ES-I3 (cell line): ENCODE measurements at regions not wholly inside any gene's neighbourhood (a gene's known extent, or its start where the extent isn't known, plus 50 kb on each side); places are given as distances from the start of the nearest gene placed in this dataset.

Experiments used
- H3K36me3 ChIP-seq: 2 replicates; pipeline ENCODE4 v1.6.1; 2013; ENCODE audit warnings: mild to moderate bottlenecking, low read length, control low read depth, moderate library complexity; ENCODE audit not compliant: insufficient read depth
- H3K4me1 ChIP-seq: 2 replicates; pipeline ENCODE4 v1.6.1; 2013; ENCODE audit warnings: mild to moderate bottlenecking, control low read depth, low read length; ENCODE audit not compliant: insufficient read depth
- H3K9ac ChIP-seq: 2 replicates; pipeline ENCODE4 v1.6.1; 2013; ENCODE audit warnings: low read depth, mild to moderate bottlenecking, low read length, moderate library complexity
- H3K9me3 ChIP-seq: 2 replicates; pipeline ENCODE4 v1.6.1; 2013; ENCODE audit warnings: mild to moderate bottlenecking, low read length, moderate library complexity; ENCODE audit not compliant: control insufficient read depth, insufficient read depth

DNA sequence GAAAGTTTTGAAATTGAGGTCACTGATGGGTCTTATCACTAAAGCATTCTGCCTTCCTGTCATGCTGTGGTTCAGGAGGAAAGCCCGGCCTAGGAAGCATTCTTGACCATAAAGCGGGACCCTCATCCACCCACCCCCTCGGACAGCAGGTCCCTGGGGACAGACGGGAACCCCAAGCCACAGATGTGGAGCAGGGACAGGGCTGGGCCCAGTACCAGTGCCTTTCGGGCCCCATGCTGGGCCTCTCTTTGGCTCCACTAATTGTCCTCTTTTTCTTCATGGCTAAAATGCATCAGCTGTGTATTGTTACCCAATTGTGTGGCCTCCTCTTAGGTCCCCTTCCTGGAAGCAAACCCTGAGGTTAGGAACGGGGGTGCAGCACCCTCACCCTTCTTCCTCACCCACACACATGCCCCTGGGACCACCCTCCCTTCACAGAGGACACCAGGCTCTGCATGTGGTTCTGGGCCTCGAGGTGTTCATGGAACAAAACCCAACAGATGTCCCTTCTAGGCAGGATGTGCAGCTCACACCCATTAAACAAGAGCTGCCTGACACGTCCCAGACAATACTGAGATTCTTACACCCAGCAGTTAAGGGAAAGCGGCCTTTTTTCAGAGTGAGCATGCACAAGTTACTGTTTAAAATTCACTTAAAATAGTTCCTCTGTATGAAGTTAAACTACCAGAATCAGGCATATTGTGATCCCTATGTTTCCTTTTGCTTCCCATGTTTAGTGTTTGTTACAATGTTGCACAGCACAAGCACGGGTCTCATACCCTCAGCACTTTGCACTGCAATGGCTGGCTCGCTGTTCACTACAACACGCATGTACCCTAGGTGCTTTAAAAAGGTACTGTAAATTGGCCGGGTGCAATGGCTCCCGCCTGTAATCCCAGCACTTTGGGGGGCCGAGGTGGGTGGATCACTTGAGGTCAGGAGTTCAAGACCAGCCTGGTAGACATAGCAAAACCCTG lies 807.6 kb downstream of the BRD1 start:
- Histone ChIP-seq H3K9ac (no peak overlapping the region), H3K9me3 (no peaks in the 10 kb centered on the region), H3K4me1 (no peaks in the 10 kb centered on the region)

DNA sequence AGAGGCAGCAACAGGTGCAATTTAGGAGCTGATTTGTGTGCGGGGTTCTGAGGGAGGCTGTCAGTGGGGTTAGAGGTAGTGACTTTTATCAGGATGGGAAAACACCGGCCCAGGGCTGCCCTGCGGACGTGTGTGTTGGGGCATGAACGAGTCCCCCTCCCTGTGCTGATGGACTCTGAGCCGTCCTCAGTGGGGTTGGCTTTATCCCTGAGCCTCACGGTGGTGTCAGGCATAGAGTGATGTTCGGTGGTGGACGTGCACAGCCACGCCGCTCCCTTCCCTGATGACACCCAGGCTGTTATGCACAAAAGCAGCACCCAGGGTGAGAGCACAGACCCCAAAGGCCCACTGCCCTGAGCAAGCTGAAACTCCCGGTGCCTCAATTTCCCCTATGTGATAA lies 809.1 kb downstream of the BRD1 start:
- H3K9me3 ChIP-seq: no peaks in the 10 kb centered on the region
- H3K4me1 ChIP-seq: no peaks in the 10 kb centered on the region
- no peaks in the 10 kb centered on the region for H3K36me3 ChIP-seq
- H3K9ac ChIP-seq: no peak overlapping the region

More for the DNA sequence above, 807.6 kb downstream of the BRD1 start:
- H3K36me3 ChIP-seq: no peaks in the 10 kb centered on the region

GRCh38 chr22:49017482-49018329 lies 810.0 kb downstream of the BRD1 start:
- Histone ChIP-seq H3K4me1 (no peaks in the 10 kb centered on the region), H3K9ac (no peak overlapping the region), H3K9me3 (no peaks in the 10 kb centered on the region), H3K36me3 (no peaks in the 10 kb centered on the region)

DNA sequence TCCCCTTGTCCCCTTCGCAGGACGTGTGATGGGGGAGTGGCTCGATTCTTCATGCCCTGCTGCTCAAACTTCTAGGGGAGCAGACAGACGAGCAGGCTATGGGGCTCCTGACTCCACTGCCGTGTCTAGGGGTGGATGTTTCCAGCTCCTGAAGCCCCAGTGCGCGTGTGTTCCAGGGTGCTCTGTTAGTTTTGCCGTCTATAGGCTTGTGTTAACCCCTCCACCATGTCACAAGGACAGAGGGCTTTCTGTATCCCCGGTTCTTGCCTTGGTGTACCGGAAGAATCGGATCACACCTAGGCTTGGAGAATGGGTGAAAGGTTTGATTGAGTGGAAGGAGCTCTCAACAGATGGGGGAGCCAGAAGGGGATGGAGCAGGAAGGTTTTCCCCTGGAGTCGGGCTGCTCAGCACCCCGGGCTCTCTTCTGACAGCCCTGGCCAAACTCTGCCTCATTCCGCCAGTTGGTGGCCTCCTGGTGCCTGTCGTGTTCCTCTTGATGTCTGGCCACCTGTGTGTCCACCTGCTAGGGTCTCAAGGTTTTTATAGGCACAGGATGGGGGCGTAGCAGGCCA lies 810.7 kb downstream of the BRD1 start:
- Histone ChIP-seq H3K4me1 (no peaks in the 10 kb centered on the region), H3K9me3 (no peaks in the 10 kb centered on the region), H3K36me3 (no peaks in the 10 kb centered on the region), H3K9ac (no peak overlapping the region)

- no peaks in the 10 kb centered on the region for H3K9me3 ChIP-seq
- no peaks in the 10 kb centered on the region for H3K36me3 ChIP-seq
- no peaks in the 10 kb centered on the region for H3K4me1 ChIP-seq
- H3K9ac ChIP-seq: no peak overlapping the region
Observed at GRCh38 chr22:49015993-49016908, 811.4 kb downstream of the BRD1 start.

DNA sequence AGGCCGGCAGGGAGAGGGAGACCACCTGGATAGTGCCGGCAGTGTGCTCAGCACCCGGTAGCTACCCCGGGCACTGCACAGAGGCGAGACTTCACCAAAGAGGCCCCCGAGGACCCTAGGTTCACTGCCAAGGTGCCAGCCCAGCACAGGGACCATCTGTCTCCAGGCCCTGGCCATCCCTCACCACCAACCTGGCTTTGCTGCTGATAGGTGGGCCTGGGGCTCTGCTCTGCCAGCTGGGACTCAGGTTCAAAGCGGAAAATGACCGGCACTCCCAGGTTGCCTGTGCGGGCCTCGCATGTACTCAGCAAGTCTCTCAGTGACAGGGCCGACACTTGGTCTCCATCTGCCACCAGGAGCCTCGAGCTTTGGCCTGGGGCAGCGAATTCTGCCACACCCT lies 812.2 kb downstream of the BRD1 start:
- H3K36me3 ChIP-seq: no peaks in the 10 kb centered on the region
- H3K9me3 ChIP-seq: no peaks in the 10 kb centered on the region
- no peaks in the 10 kb centered on the region for H3K4me1 ChIP-seq
- no peak overlapping the region for H3K9ac ChIP-seq

- Histone ChIP-seq H3K9me3 (no peaks in the 10 kb centered on the region), H3K4me1 (no peaks in the 10 kb centered on the region), H3K36me3 (no peaks in the 10 kb centered on the region), H3K9ac (no peak overlapping the region)
Observed at GRCh38 chr22:49014227-49015201, 813.2 kb downstream of the BRD1 start.

GRCh38 chr22:49013707-49014106 lies 814.0 kb downstream of the BRD1 start:
- Histone ChIP-seq H3K4me1 (no peaks in the 10 kb centered on the region), H3K36me3 (no peaks in the 10 kb centered on the region), H3K9me3 (no peaks in the 10 kb centered on the region), H3K9ac (no peak overlapping the region)

DNA sequence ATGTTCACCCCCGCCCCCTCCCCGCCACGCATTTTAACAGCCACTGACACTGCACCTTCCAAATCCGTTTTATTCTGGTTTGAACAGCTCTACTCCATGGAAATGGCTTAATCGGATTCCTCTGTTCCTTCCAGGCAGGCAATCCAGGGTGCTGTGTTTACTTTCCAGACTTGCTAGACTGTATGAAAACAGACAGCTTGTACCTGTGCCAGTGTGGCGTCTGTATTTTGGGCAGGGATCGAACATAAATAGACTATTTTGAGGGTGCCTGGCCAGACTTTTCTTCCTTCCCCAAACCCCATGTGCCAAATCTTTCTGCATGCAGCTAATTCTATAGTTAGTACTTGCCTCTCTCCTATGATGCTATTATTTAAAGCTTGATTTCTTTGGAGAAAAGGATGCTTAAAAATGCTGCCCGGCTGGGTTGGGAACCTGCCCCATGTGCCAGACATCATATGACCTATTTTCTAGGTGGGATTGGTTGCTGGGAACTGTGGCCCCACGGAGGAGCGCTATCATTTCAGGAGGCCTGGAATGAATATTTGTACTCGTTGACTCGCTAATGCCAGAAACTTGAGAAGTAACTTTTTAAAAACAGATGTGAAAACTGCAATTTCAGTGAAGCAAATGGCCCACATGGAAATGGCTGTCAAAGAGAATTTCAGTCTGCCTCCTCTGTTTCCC lies 814.8 kb downstream of the BRD1 start:
- H3K4me1 ChIP-seq: no peaks in the 10 kb centered on the region
- H3K9ac ChIP-seq: no peak overlapping the region
- H3K9me3 ChIP-seq: no peaks in the 10 kb centered on the region
- H3K36me3 ChIP-seq: no peaks in the 10 kb centered on the region

DNA sequence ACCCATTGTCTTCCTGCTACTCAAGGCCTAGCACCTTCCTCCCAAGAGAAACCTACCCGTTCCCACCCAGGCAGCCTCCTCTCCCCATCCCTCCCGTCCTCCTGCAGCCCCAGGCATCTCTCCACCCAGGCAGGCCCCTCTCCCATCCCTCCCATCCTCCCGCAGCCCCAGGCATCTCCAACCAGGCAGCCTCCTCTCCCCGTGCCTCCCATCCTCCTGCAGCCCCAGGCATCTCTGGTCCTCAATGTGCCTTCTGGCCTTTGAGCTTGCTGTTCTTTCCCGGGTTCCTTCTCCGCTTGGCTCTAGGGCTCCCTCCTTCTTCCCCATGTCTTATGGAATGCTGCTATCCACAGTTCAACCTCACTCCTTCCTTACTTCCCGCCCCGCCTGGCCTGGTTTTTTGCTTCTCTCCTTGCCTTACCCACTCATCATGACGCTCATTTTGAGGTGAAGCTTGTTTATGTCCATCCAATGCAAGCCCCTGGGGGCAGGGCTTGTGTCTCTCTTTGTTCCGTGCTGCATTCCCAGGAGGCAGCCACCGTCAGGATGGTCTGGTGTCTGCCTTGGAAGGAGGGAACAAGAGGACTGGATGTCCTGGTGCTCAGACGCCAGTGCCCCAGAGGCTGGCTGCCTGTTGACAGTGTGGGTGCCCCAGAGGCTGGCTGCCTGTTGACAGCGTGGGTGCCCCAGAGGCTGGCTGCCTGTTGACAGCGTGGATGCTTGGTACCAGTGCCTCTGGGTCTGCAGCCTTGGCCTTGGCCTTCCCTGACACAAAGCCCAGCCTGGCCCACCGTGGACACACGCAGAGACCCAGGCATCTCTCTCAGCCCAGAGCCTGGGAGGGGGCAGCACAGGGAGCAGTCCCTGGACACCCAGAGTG lies 815.7 kb downstream of the BRD1 start:
- Histone ChIP-seq H3K36me3 (no peaks in the 10 kb centered on the region), H3K9me3 (no peaks in the 10 kb centered on the region), H3K9ac (no peak overlapping the region), H3K4me1 (no peaks in the 10 kb centered on the region)

GRCh38 chr22:49011379-49011768 lies 816.3 kb downstream of the BRD1 start:
- no peak overlapping the region for H3K9ac ChIP-seq
- no peaks in the 10 kb centered on the region for H3K4me1 ChIP-seq
- H3K9me3 ChIP-seq: no peaks in the 10 kb centered on the region
- no peaks in the 10 kb centered on the region for H3K36me3 ChIP-seq

DNA sequence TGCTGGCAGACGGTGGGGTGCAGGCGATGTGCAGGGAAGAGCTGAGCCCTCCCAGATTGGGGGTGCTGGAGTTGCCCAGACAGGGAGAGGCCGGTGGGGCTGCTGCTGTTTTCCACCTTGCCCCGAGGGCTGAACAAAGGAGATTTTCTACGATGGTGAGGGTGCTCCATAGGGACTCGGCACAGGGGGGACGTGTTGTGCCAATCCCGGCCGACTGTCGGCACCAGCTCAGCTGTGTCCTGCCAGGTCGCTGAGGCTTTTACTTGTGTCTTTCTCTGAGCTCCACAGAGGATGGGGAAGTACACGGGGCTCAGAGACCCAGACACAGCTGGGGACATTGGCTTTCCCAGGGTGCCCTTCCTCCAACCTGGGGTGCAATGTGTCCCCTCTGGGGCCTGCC lies 816.8 kb downstream of the BRD1 start:
- no peaks in the 10 kb centered on the region for H3K9me3 ChIP-seq
- H3K36me3 ChIP-seq: no peaks in the 10 kb centered on the region
- H3K9ac ChIP-seq: no peak overlapping the region
- H3K4me1 ChIP-seq: no peaks in the 10 kb centered on the region
